SK-N-SH (cell line): ENCODE measurements at regions not wholly inside any gene's neighbourhood (a gene's known extent, or its start where the extent isn't known, plus 50 kb on each side); places are given as distances from the start of the nearest gene placed in this dataset.

ENCODE experiments used
- EP300 ChIP-seq, 2 experiments: IDR thresholded peaks; 2 replicates each; pipeline versions ENCODE4 v1.4.0 to v1.6.1; 2012; ENCODE audit warnings: borderline replicate concordance in 1 of 2, low read depth in 1 of 2, low read length in 1 of 2
- EZH2phosphoT487 ChIP-seq: fragments of 200-600 bp; sonication (generic); IDR thresholded peaks from 2 replicates; pipeline ENCODE4 v1.6.1; 2017; ENCODE audit warnings: low read depth, mixed run types, mild to moderate bottlenecking, antibody characterized with exemption, moderate library complexity, borderline replicate concordance
- FOXM1 ChIP-seq: IDR thresholded peaks from 2 replicates; pipeline ENCODE4 v1.4.0; 2012; ENCODE audit warnings: low read depth, mild to moderate bottlenecking
- JUND ChIP-seq: IDR thresholded peaks from 2 replicates; pipeline ENCODE4 v1.4.0; 2012
- TF ChIP-seq, protein P1 (sequence below): fragments of 200-600 bp; sonication (generic); IDR thresholded peaks from 2 replicates; pipeline ENCODE4 v1.6.1; 2017; ENCODE audit warnings: antibody characterized with exemption, mild to moderate bottlenecking, moderate library complexity

DNA sequence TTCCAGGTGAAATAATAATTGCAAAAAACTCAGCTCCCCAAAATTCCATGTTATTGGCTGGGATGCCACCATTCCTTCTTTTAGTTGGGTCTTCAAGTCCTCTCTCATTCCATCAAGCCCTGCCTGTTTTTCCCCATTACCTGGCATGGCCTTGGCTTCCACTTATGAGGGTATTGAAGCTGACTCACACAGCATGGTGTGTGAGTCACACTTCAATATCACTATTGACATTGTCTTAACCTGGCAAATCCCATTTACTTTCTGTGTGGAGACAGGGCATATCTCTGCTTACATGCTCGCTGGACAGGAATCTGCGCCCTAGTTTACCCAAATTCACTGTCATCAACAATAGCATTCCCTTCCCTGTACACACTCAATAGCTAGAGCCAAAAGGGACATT is 1806.8 kb downstream of the BRINP3 start:
- TF ChIP-seq EP300 (IDR thresholded peaks at IDR 0.05; ENCODE audit: borderline replicate concordance in 1 of 2, low read depth in 1 of 2, low read length in 1 of 2), result peak in 1 of 2 experiments; percentile 43; a peak in 1 of 4 replicates
- no peak for TF ChIP-seq FOXM1
- TF ChIP-seq, protein P1, sequence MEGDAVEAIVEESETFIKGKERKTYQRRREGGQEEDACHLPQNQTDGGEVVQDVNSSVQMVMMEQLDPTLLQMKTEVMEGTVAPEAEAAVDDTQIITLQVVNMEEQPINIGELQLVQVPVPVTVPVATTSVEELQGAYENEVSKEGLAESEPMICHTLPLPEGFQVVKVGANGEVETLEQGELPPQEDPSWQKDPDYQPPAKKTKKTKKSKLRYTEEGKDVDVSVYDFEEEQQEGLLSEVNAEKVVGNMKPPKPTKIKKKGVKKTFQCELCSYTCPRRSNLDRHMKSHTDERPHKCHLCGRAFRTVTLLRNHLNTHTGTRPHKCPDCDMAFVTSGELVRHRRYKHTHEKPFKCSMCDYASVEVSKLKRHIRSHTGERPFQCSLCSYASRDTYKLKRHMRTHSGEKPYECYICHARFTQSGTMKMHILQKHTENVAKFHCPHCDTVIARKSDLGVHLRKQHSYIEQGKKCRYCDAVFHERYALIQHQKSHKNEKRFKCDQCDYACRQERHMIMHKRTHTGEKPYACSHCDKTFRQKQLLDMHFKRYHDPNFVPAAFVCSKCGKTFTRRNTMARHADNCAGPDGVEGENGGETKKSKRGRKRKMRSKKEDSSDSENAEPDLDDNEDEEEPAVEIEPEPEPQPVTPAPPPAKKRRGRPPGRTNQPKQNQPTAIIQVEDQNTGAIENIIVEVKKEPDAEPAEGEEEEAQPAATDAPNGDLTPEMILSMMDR, result no peak
- peak; percentile 63; the same call in 1 of the 2 replicates for TF ChIP-seq JUND
- TF ChIP-seq EZH2phosphoT487, result no peak
